SK-N-SH (cell line): ENCODE measurements at regions not wholly inside any gene's neighbourhood (a gene's known extent, or its start where the extent isn't known, plus 50 kb on each side); places are given as distances from the start of the nearest gene placed in this dataset.

Experiments
- CHD2 ChIP-seq: fragments of 150-350 bp; IDR thresholded peaks from 2 replicates; pipeline ENCODE4 v1.6.1; 2018; ENCODE audit warnings: low read length; ENCODE audit not compliant: partially characterized antibody
- EP300 ChIP-seq, 2 experiments: IDR thresholded peaks; 2 replicates each; pipeline versions ENCODE4 v1.4.0 to v1.6.1; 2012; ENCODE audit warnings: borderline replicate concordance in 1 of 2, low read depth in 1 of 2, low read length in 1 of 2
- GABPA ChIP-seq: IDR thresholded peaks from 2 replicates; pipeline ENCODE4 v1.4.0; 2012; ENCODE audit warnings: low read depth, mild to moderate bottlenecking
- TEAD4 ChIP-seq: IDR thresholded peaks from 2 replicates; pipeline ENCODE4 v1.4.0; 2012; ENCODE audit warnings: mild to moderate bottlenecking, borderline replicate concordance; ENCODE audit not compliant: insufficient read depth
- YY1 ChIP-seq: IDR thresholded peaks from 2 replicates; pipeline ENCODE4 v1.4.0; 2012; ENCODE audit warnings: low read depth, mild to moderate bottlenecking
- TF ChIP-seq, protein P1 (sequence below): fragments of 200-600 bp; sonication (generic); IDR thresholded peaks from 2 replicates; pipeline ENCODE4 v1.6.1; 2017; ENCODE audit warnings: antibody characterized with exemption, mild to moderate bottlenecking, moderate library complexity
- TF ChIP-seq, protein P2 (sequence below): fragments of 150-350 bp; IDR thresholded peaks from 2 replicates; pipeline ENCODE4 v1.6.1; 2016; ENCODE audit warnings: mild to moderate bottlenecking, low read depth, low read length
- TF ChIP-seq, protein P3 (sequence below): IDR thresholded peaks from 2 replicates; pipeline ENCODE4 v1.4.0; 2012; ENCODE audit warnings: low read depth, borderline replicate concordance
- TF ChIP-seq, protein P4 (sequence below): IDR thresholded peaks from 2 replicates; pipeline ENCODE4 v1.6.1; 2012; ENCODE audit warnings: mild to moderate bottlenecking, low read depth, low read length, moderate library complexity

DNA sequence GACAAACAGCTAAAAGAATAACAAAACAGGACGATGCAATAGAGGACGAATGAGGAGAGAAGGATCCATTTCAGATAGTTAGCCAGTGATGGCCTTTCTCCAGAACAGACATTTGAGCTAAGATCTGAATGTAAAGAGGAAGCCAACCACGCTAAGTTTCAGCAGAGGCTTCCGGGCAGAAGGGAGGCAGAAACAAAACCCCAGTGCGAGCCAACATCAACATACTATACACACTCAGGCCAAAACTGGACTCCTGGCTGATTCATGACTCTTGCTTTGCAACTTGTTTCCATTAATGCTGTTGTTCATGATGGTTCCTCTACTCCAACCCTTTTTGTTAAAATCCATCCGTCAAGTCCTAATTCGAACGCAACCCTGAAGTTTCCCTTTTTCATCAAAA lies 730.3 kb downstream of the TRIML1 start:
- TF ChIP-seq TEAD4 (no peak), CHD2 (no peak), GABPA (no peak), YY1 (no peak), EP300 (IDR thresholded peaks at IDR 0.05; ENCODE audit: borderline replicate concordance in 1 of 2, low read depth in 1 of 2, low read length in 1 of 2) (no peak)
- TF ChIP-seq, protein P1, sequence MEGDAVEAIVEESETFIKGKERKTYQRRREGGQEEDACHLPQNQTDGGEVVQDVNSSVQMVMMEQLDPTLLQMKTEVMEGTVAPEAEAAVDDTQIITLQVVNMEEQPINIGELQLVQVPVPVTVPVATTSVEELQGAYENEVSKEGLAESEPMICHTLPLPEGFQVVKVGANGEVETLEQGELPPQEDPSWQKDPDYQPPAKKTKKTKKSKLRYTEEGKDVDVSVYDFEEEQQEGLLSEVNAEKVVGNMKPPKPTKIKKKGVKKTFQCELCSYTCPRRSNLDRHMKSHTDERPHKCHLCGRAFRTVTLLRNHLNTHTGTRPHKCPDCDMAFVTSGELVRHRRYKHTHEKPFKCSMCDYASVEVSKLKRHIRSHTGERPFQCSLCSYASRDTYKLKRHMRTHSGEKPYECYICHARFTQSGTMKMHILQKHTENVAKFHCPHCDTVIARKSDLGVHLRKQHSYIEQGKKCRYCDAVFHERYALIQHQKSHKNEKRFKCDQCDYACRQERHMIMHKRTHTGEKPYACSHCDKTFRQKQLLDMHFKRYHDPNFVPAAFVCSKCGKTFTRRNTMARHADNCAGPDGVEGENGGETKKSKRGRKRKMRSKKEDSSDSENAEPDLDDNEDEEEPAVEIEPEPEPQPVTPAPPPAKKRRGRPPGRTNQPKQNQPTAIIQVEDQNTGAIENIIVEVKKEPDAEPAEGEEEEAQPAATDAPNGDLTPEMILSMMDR, result no peak
- TF ChIP-seq, protein P2, sequence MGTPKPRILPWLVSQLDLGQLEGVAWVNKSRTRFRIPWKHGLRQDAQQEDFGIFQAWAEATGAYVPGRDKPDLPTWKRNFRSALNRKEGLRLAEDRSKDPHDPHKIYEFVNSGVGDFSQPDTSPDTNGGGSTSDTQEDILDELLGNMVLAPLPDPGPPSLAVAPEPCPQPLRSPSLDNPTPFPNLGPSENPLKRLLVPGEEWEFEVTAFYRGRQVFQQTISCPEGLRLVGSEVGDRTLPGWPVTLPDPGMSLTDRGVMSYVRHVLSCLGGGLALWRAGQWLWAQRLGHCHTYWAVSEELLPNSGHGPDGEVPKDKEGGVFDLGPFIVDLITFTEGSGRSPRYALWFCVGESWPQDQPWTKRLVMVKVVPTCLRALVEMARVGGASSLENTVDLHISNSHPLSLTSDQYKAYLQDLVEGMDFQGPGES, result no peak
- TF ChIP-seq, protein P3, sequence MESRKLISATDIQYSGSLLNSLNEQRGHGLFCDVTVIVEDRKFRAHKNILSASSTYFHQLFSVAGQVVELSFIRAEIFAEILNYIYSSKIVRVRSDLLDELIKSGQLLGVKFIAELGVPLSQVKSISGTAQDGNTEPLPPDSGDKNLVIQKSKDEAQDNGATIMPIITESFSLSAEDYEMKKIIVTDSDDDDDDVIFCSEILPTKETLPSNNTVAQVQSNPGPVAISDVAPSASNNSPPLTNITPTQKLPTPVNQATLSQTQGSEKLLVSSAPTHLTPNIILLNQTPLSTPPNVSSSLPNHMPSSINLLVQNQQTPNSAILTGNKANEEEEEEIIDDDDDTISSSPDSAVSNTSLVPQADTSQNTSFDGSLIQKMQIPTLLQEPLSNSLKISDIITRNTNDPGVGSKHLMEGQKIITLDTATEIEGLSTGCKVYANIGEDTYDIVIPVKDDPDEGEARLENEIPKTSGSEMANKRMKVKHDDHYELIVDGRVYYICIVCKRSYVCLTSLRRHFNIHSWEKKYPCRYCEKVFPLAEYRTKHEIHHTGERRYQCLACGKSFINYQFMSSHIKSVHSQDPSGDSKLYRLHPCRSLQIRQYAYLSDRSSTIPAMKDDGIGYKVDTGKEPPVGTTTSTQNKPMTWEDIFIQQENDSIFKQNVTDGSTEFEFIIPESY, result no peak
- TF ChIP-seq, protein P4, sequence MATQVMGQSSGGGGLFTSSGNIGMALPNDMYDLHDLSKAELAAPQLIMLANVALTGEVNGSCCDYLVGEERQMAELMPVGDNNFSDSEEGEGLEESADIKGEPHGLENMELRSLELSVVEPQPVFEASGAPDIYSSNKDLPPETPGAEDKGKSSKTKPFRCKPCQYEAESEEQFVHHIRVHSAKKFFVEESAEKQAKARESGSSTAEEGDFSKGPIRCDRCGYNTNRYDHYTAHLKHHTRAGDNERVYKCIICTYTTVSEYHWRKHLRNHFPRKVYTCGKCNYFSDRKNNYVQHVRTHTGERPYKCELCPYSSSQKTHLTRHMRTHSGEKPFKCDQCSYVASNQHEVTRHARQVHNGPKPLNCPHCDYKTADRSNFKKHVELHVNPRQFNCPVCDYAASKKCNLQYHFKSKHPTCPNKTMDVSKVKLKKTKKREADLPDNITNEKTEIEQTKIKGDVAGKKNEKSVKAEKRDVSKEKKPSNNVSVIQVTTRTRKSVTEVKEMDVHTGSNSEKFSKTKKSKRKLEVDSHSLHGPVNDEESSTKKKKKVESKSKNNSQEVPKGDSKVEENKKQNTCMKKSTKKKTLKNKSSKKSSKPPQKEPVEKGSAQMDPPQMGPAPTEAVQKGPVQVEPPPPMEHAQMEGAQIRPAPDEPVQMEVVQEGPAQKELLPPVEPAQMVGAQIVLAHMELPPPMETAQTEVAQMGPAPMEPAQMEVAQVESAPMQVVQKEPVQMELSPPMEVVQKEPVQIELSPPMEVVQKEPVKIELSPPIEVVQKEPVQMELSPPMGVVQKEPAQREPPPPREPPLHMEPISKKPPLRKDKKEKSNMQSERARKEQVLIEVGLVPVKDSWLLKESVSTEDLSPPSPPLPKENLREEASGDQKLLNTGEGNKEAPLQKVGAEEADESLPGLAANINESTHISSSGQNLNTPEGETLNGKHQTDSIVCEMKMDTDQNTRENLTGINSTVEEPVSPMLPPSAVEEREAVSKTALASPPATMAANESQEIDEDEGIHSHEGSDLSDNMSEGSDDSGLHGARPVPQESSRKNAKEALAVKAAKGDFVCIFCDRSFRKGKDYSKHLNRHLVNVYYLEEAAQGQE, result no peak
